GM21825 (cell line): ENCODE measurements at regions not wholly inside any gene's neighbourhood (a gene's known extent, or its start where the extent isn't known, plus 50 kb on each side); places are given as distances from the start of the nearest gene placed in this dataset.
A peak's percentile ranks its signal among the peaks of the same experiment; 100 is the strongest.
"Not testable (repeated sequence)": the region's sequence is repeated elsewhere in the genome, so short reads cannot be mapped to it uniquely, and the experiment has no call there.

Experiments used
- ATAC-seq: cut with Tn5 transposase; IDR thresholded peaks from one replicate; pipeline ENCODE4 v1.9.1; 2021; ENCODE audit warnings: mild to moderate bottlenecking, moderate library complexity; ENCODE audit not compliant: unreplicated experiment

- ATAC-seq: not testable (repeated sequence)
Observed at GRCh38 chrX:132302687-132303086, 83.4 kb upstream of the RAP2C start.

GRCh38 chrX:132294776-132295495 lies 75.7 kb upstream of the RAP2C start:
- no peak for ATAC-seq

GRCh38 chrX:132294192-132294591 lies 74.9 kb upstream of the RAP2C start:
- ATAC-seq: no peak

GRCh38 chrX:132292793-132293192 lies 73.5 kb upstream of the RAP2C start:
- peak; percentile 74 for ATAC-seq

GRCh38 chrX:132277953-132278614 lies 58.8 kb upstream of the RAP2C start:
- ATAC-seq: no peak

GRCh38 chrX:132272826-132273225 lies 53.6 kb upstream of the RAP2C start:
- no peak for ATAC-seq

- no peak for ATAC-seq
Observed at GRCh38 chrX:132271311-132271778, 52.1 kb upstream of the RAP2C start.

- ATAC-seq: no peak
Observed at GRCh38 chrX:132270699-132271098, 51.5 kb upstream of the RAP2C start.

- ATAC-seq: no peak
Observed at GRCh38 chrX:132270021-132270420, 50.8 kb upstream of the RAP2C start.
